CD1c-positive myeloid dendritic cell (primary cell): ENCODE measurements at regions not wholly inside any gene's neighbourhood (a gene's known extent, or its start where the extent isn't known, plus 50 kb on each side); places are given as distances from the start of the nearest gene placed in this dataset.
"Not testable (repeated sequence)": the region's sequence is repeated elsewhere in the genome, so short reads cannot be mapped to it uniquely, and the experiment has no call there.

Source experiments
- DNase-seq: peaks from one replicate; pipeline ENCODE4 v3.0.0-alpha.2; 2016; ENCODE audit errors: extremely low spot score

DNA sequence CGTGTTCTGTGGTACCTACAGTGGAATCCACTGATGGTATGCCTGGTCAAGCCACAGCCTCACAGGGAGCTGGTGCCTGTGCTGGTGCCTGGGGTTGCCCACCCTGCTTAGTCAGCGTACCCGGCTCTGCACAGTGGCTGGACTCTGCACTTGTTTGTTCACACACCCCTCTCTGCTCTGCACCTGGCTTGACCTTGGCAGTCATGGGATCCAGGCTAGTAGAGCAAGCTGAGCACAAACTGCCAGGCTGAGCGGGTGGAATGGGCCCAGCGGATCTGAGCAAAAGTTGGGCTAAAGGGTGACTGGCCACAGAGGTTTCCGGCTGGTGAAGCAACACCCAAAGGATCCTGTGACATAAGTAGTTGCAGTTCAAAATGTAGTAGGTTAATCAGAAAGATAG is 163.5 kb downstream of the CDH19 start:
- no peak for DNase-seq

DNA sequence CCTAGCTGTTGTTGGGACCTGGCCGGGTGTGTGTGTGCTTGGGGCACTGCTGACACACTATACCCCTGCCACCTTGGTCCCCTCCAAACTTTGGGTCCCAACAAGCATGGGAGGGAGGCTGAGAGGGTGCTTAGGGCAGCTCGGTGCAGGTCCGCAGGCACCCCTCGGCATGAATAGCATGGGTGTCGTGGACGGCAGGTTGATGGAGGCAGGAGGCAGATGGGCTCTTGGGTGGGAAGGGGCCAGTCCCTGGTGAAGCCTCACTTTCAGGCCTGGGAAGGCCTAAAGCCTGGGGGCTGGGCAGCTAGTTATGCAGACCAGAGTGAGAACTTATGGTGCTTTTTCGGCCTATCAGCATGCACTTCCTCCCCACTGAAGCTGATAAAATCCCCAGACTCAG is 164.2 kb downstream of the CDH19 start:
- no peak for DNase-seq

DNA sequence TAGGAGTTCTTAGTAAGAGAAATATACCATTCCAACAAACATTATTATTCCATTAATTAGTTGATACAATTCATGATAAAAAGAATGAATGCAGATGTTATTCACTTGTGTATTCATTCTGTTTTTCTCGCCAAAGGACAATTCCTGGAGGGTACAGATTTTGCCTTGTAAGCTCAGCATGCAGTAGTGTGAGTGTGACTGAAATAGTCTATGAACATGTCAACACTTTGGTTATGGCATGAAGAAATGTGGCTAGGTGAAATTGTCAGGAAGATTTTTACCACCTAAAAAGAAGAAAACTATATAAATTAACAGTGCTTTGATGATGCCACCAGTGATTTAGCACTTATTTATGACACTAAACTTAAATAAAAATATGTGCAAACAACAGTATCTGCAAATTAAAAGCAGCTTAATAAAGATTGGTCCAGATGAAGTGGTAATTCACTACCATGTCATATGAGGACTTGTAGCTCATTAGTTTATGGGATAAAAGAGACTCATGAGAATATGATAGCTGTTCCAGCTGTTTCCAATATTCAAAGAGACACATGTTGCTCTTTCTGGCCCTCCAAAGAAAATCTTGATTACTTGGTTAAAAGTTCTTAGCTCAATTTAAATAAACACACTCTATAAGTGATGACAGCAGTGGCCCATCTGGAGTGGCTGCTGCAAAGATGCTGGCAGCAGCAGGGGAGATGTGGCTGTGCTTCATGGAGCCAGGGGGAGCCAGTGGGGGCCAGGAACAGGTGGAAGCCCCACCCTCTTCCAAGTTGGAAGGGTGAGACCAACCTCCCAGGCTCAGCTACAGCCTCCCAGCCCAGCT is 165.0 kb downstream of the CDH19 start:
- DNase-seq: no peak

DNA sequence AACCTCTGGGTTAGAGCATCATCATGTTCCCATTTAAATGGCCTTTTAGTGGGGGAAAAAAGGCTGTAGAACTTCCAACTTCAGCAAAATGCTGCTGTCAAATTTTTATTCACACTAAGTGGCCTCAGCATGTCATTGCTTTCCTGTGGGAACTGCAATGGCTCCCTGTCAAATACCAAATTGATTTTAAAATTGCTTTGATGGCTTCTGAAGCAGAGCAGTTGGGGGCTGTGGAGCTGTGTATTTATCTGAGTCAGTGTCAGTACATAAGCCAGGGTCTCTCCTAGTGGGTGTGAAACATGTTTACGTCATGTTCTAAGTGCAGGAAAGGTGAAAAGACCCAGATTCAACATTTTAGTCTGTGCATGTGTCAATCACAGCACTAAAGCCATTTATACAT is 171.3 kb downstream of the CDH19 start:
- DNase-seq: no peak

DNA sequence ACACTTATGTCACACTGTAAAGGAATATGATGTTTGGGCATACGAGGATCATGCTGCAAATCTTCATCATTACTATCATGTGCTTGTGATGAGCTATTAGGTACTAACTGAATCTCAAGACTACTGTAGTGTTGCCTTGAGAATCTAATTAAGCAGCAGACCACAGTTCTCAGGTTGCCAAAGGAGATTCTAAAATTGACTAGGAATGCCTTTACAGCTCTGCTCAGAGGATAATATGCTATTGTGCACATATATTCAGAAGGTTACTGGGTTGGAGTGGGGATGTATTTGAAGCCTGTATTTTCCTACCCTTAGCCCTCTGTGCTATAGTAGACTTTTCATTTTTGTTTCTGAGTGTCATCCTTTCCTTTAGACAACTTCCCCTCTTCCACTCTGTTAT is 175.1 kb downstream of the CDH19 start:
- DNase-seq: no peak

DNA sequence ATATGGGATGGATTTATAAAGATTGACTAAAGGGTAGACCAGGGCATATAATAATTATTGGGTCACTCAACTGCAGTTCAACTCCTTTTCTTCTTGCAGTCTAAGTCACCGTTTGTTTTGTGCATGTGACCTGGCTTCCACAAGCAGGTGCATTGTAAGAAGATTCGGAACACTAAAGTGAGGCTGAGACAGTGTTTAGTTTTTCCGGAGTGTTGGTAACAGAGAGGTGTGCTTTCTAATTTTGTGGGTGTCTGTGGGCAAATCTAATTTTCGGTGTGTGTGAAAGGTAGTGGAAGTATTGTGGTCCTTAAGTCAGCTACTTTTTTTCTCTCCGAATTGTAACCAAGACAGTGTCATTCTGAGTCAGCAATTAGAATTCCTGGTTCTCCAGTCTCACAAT is 184.5 kb downstream of the CDH19 start:
- DNase-seq: no peak

DNA sequence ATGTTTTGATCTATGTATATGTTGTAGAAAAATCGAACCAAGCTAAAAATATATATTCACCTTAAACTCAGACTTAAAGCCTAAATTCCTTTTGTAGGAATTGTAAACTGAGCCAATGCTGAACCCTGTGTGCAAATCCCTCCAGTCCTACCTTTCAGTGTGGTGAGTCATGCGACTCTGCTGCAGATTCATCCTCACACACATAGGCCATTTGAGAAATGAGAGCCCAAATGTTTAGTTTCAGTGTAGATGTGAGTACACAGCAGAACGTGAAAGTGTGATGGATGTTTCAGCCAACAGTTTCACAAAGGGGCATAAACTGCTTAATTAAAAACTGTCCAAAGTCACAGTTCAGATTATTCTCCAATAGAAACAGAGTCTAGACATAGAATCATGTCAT is 193.2 kb downstream of the CDH19 start:
- DNase-seq: no peak

DNA sequence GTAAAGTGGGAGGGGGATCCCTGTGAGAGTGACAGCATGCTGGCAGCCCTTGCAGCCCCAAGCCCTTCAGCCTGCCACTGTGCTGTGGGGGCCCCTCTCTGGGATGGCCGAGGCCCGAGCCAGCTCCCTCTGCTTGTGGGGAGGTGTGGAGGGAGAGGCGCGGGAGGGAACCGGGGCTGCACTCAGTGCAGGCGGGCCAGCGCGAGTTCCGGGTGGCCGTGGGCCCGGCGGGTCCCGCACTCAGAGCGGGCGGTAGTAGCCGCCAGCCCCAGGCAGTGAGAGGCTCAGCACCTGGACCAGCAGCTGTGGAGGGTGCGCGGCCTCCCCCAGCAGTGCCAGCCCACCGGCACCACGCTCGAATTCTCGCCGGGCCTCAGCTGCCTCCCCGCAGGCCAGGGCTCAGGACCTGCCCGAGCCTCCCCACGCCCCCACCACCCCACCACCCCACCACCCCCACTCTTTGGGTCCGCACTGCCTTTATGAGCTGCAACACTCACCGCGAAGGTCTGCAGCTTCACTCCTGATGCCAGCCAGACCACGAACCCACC is 208.1 kb downstream of the CDH19 start:
- no peak for DNase-seq

DNA sequence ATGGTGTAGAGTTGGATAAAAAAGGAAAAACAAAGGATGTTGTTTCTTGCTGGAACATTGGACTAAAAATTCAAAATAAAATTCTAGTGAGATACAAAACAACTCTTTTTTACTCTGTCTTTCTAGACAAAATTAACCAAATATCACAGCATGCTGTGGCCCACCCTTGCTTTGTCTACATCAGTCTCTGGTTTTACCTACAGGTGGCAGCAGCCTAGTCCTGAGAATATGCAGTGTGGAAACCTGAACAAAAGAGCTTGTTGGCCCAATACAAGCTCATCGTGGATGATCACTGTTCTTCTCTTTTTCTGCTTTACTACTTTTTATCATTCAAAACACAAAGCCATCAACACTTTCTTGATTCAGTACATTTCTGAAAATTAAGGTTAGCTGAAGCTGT is 210.4 kb downstream of the CDH19 start:
- no peak for DNase-seq

DNA sequence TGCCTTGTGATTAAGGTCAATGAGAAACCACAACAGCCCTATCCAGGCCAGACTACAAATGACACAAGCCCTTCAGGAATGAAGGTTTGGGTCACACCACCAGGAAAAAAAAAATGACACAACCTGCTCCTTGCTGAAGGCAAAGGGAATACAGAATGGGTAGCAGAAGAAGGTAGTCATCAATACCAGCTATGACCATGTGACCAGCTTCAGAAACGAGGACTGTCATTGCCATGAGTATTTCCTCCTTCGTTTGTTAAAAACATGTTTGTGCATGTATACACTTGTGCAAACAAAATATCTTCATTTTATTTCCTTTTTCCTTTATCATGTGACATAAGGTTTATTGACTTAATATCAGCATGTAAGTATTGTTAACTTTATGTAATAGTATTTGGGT is 226.6 kb downstream of the CDH19 start:
- DNase-seq: no peak

DNA sequence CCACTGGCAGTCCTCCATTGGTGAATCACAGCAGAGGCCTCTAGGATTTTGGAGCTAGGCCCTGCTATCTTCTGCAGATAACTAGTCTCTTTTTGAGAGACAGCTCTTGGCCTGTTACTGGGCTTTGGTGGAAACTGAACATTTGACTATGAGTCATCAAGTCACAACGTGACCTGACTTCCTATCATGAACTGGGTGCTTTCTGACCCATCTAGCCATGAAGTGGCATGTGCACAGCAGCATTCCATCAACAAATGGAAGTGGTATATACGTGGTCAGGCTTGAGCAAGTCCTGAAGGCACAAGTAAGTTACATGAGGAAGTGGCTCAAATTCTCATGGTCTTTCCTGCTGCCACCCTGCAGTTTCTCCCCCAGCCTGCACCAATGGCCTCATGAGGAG is 228.5 kb downstream of the CDH19 start:
- not testable (repeated sequence) for DNase-seq

DNA sequence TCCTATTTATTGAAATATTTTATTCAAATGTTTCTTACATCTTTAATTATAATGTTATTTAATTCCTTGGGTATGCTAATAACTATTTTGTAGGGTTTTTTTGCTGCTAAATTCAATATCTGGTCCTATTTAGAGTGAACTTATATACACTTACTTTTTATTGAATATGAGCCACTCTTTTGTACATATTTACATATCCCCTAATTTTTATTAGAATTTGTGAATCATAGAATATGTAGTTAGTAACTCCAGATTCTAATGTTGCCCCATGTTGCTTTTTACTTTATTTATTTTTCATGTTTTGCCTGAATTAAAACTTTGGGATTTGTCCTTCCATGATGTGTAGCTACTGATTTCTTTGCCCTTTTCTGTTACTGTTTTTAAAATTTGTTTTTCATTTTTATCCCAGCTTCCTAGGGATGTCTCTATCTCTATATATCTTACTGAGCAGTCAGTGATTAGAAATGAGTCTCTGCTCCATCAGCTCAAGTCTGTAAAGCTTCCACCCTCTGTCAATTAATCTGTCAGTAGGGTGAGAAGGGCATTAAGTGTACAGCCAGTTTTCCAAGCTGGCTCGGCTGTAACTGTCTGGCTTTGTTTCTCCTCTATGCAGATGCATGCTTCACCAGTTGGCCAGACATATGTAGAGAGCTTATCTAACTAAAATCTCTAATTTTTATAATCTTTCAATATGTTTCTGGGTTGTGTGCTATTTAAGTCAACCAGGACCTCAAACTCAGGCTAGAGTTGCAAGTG is 256.9 kb downstream of the CDH19 start:
- no peak for DNase-seq

DNA sequence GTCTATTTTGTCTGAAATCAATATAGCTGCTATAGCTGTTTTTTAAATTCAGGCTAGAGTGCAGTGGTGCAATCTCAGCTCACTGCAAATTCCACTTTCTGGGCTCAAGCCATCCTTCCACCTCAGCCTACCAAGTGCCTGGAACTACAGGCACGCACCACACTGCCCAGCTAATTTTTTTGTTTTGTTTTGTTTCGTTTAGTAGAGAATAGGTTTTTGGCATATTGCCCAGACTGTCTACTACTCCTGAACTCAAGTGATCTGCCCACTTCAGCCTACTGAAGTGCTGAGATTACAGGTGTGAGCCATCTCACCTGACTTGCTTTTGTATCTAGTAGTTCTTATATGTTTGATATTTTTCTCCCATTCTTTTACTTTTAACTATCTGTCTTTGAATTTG is 259.7 kb downstream of the CDH19 start:
- no peak for DNase-seq

DNA sequence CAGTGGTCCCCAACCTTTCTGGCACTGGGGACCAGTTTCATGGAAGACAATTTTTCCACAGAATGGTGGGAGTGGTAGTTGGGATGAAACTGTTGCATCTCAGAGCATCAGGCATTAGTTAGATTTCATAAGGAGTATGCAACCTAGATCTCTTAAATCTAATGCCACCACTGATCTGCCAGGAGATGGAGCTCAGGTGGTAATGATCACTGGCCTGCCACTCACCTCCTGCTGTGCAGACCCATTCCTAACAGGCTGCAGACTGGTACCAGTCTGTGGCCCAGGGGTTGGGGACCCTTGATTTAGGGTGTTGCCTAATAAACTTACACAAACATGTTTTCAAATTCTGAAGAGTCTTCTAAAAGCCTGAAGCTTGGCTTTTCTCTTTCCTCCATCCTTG is 261.3 kb downstream of the CDH19 start:
- DNase-seq: no peak

DNA sequence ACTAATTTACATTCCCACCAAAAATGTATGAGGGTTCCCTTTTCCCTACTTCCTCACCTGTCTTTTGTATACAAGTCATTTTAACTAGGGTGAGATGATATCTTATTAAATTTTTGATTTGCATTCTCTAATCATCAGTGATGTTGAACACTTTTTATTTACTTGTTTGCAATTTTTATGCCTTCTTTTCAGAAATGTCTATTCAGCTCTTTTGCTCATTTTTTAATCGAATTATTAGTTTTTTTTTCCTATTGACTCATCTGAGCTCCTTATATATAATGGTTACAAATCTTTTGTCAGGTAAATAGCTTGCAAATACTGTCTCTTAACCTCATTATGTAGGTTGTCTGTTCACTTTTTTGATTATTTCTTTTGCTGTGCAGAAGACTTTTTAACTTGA is 269.4 kb downstream of the CDH19 start:
- no peak for DNase-seq

DNA sequence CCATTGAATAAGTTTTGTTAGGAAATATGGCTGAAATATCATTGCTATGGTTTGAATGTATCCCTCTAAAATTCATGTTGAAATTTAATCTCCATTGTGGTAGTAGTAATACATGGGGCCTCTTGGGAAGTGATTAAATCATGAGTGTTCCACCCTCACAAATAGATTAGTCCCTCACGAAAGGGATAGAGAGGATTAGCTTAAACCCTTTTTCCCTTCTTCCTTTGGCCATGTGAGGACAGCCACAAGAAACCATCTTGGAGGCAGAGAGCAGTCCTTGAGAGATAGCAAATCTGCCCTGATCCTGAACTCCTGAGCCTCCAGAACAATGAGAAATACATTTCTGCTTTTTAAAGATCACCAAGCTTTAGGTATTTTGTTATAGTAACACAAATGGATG is 274.2 kb downstream of the CDH19 start:
- no peak for DNase-seq

DNA sequence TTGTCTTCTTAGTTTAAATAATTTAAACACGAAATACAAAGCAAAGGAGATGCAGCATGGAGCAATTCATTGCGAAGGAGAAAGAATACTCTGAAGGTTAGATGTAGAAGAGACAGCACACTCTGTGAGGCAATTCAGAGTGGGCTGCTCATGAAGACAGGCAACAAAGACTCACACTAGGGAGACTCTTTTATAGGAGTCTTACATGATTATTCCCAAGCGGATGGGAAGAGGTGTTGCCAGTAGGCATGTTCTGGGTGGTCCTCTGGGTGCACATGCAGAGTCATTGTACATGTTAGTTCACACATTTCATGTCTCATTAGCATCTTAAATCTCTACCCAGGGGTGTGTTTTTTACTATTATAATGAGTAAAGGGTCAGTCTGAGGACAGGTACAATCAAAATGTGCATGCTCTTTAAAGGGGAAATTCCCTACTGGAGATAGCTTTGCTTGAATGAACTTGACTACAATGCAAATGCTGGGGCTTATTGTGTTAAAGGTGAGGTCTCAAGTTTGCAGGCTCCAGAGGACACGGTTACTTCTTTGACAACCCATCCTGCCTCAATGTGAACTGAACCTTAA is 275.5 kb downstream of the CDH19 start:
- no peak for DNase-seq

DNA sequence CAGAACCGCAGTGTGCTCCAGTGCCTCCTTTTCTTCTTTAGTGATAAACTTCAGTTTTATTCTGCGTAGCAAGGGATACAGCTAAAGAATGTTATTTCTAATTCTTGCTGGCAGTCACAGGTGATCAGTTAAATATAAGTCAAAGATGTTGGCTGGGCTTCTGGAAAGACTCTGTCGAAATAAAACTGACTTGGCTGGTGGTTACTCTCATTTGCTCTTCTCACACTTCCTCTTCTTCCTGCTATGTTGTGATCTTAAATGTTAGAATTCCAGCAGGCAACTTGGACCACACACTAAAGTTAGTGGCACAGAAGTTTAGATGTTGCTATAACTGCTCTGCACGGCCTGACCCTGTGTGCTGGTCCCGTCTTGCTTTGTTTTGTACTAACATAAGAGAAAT is 278.6 kb downstream of the CDH19 start:
- no peak for DNase-seq

DNA sequence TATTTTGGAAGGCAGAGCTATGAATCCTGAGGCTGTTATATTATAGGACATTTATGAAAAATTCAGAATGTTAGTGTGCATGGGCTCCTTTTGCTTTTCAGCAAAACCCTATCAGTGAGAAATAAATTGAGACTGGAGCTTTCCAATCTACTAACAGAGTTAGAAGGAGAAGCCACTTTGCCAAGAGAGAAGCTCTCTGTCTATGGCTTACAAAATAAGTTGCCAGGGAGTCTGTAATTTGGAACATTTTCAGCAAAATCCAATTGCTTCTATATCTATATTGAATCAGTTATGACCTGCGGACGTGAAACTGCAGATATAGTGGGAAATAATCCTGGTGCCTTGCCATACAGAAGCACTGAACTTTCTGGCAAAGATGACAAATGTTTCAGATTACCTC is 279.3 kb downstream of the CDH19 start:
- DNase-seq: no peak

DNA sequence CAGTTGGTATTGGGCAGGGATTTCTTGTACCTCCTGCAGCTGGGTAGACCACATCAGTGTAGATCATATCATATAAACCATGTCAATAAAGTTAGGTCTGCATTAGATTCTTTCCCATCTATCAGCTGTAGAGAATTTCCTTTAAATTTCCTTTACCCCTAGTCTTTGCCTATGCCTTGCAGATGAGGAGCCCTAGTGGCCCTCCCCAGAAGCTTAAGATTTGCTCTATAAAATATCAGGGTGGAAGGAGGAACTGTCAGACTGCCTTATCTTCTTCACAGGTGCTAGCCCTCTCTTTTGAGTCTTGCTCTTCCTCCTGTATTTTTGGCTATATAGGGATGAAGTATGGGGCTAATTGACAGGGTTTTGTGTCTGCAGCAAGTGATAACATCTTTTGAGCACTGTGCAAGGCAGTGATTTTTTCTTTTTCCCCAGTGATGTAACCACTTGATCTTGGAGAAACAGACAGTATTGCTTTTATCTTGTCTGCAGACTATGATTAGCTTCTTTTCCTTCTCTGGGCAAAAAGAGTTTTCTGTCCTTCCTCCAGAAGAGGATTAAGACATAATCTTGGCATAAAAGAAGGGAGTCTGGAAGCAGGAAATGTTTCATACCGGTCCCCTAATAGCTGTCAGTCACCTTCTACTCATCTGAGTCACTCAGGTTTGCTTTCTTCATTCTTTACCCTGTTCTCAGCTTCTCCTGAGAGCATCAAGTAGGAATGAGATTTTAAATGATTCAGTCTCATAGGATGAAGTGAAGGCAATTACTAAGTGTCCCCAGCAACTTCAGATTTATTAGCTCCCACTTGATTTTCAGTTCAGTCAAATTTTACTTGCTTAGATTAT is 286.4 kb downstream of the CDH19 start:
- DNase-seq: no peak

DNA sequence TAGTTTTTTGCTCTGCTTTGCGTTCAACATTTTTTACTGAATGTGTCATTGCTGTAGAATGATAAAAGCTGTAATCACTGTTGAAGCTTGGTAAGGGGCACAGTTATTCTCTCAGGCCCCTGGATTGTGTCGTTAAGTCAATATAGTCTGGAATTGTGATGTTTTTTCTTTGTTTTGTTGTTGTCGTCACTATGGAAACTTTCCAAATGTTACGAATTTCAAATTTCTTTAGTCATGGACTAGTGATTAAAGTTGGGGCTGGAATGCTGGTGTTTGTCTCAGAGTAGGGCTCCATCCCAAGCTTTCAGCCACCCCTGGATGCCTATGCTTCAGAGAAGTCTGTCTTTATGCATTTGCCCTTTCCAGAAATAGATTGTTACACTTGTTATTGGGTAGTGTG is 287.2 kb downstream of the CDH19 start:
- DNase-seq: no peak

DNA sequence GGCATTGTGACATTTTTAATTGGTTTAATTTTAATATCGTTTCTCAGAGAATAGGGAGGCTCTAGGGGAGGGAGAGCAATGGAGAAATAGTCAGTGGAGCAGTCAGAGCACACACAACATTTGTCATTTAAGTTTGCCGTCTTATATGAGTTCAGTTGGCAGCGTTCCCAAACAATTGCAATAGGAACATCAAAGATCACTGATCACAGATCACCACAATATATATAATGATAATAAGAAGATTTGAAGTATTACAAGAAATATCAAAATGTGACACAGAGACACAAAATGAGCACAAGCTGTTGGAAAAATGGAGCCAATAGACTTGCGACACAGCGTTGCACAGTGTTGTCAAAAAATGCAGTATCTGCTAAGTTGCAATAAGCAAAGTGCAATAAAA is 303.7 kb downstream of the CDH19 start:
- no peak for DNase-seq
